ENCODE measurements at regions not wholly inside any gene's neighbourhood (a gene's known extent, or its start where the extent isn't known, plus 50 kb on each side); places are given as distances from the start of the nearest gene placed in this dataset.

- H3K9me3 Mint-ChIP-seq: peaks cover 48% of the 10 kb centered on the region
- TF ChIP-seq, protein P1, sequence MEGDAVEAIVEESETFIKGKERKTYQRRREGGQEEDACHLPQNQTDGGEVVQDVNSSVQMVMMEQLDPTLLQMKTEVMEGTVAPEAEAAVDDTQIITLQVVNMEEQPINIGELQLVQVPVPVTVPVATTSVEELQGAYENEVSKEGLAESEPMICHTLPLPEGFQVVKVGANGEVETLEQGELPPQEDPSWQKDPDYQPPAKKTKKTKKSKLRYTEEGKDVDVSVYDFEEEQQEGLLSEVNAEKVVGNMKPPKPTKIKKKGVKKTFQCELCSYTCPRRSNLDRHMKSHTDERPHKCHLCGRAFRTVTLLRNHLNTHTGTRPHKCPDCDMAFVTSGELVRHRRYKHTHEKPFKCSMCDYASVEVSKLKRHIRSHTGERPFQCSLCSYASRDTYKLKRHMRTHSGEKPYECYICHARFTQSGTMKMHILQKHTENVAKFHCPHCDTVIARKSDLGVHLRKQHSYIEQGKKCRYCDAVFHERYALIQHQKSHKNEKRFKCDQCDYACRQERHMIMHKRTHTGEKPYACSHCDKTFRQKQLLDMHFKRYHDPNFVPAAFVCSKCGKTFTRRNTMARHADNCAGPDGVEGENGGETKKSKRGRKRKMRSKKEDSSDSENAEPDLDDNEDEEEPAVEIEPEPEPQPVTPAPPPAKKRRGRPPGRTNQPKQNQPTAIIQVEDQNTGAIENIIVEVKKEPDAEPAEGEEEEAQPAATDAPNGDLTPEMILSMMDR (IDR thresholded peaks at IDR 0.05; ENCODE audit: unreplicated experiment): no peak
Observed at GRCh38 chr14:66000766-66001165, 485.4 kb upstream of the CCDC196 start.

GRCh38 chr14:66001356-66001755 is 484.8 kb upstream of the CCDC196 start:
- TF ChIP-seq, protein P1 (IDR thresholded peaks at IDR 0.05; ENCODE audit: unreplicated experiment): no peak
- Mint-ChIP-seq H3K27me3 (ENCODE audit: low read depth) (peaks cover 13% of the 10 kb centered on the region), H3K4me1 (no peaks in the 10 kb centered on the region), H3K9me3 (peaks cover 53% of the 10 kb centered on the region), H3K36me3 (no peaks in the 10 kb centered on the region), H3K27ac (no peak overlapping the region), H3K4me3 (no peak overlapping the region)
- DNase-seq (ENCODE audit: low spot score in 2 of 2, unreplicated experiment in 2 of 2): no peak

More at GRCh38 chr14:66000766-66001165, 485.4 kb upstream of the CCDC196 start:
- Mint-ChIP-seq H3K36me3 (no peaks in the 10 kb centered on the region), H3K4me3 (no peak overlapping the region), H3K4me1 (no peaks in the 10 kb centered on the region), H3K27me3 (ENCODE audit: low read depth) (peaks cover 13% of the 10 kb centered on the region), H3K27ac (no peak overlapping the region)
- DNase-seq (ENCODE audit: low spot score in 2 of 2, unreplicated experiment in 2 of 2): no peak

GRCh38 chr14:66003082-66003730 is 483.0 kb upstream of the CCDC196 start:
- TF ChIP-seq, protein P1 (IDR thresholded peaks at IDR 0.05; ENCODE audit: unreplicated experiment): no peak
- peaks cover 13% of the 10 kb centered on the region for H3K27me3 Mint-ChIP-seq (ENCODE audit: low read depth)
- no peak overlapping the region for H3K4me3 Mint-ChIP-seq
- no peaks in the 10 kb centered on the region for H3K4me1 Mint-ChIP-seq
- peaks cover 54% of the 10 kb centered on the region for H3K9me3 Mint-ChIP-seq
- DNase-seq (ENCODE audit: low spot score in 2 of 2, unreplicated experiment in 2 of 2): no peak
- H3K36me3 Mint-ChIP-seq: no peaks in the 10 kb centered on the region
- H3K27ac Mint-ChIP-seq: no peak overlapping the region

DNA sequence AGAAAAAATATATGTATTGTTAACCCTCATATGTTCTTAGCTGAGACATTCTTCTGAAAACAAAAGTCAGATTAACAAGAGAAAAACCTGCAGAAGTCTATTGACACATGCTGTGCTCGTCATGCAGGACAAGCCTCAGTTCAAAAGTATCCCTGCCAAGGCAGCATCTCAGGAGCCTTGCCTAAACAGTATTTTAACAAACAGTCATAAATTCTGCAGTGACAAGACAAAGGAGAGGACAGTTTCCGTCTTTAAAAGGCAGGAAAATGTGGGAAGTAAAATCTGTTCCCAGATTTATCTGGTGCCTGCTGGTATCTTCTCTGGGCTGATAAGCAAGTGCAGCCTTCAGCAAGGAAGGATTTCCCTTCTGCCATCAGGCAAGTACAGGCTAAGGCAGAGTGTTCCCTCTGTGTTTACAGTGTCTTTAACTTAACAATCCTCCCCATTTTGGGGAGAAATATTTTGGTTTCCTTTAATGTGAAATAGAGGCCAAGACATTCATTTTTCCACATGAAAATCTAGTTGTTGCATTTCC is 480.2 kb upstream of the CCDC196 start:
- H3K27me3 Mint-ChIP-seq (ENCODE audit: low read depth): peaks cover 13% of the 10 kb centered on the region
- no peak overlapping the region for H3K27ac Mint-ChIP-seq
- no peak for DNase-seq (ENCODE audit: low spot score in 2 of 2, unreplicated experiment in 2 of 2)
- peaks cover 3% of the 10 kb centered on the region for H3K4me1 Mint-ChIP-seq
- H3K9me3 Mint-ChIP-seq: peaks cover 34% of the 10 kb centered on the region
- H3K36me3 Mint-ChIP-seq: no peaks in the 10 kb centered on the region
- no peak overlapping the region for H3K4me3 Mint-ChIP-seq
- TF ChIP-seq, protein P1 (IDR thresholded peaks at IDR 0.05; ENCODE audit: unreplicated experiment): no peak

DNA sequence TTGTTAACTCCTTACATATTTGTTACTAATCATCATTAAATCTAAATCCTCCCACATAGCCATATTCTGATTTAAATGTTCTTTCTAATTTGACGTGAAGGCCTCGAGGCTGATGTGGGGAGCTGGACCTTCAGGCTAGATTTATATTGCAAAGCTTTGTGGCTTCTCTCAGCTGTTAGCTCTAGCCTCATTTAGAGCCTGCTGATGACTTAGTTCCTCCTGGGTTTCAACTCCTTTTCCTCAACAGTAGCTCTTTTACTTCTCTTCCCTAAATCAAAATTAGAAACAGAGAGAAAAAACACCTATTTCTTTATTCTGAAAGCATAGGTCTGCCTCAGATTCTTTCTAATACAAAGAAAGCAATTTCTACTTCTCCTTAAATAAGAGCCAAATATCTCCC is 477.5 kb upstream of the CCDC196 start:
- Mint-ChIP-seq H3K27ac (no peak overlapping the region), H3K9me3 (peaks cover 29% of the 10 kb centered on the region), H3K4me3 (no peak overlapping the region), H3K4me1 (peaks cover 3% of the 10 kb centered on the region), H3K27me3 (ENCODE audit: low read depth) (peaks cover 12% of the 10 kb centered on the region), H3K36me3 (no peaks in the 10 kb centered on the region)
- no peak for DNase-seq (ENCODE audit: low spot score in 2 of 2, unreplicated experiment in 2 of 2)
- TF ChIP-seq, protein P1 (IDR thresholded peaks at IDR 0.05; ENCODE audit: unreplicated experiment): no peak
